ENCODE measurements at regions not wholly inside any gene's neighbourhood (a gene's known extent, or its start where the extent isn't known, plus 50 kb on each side); places are given as distances from the start of the nearest gene placed in this dataset.
"Not testable (repeated sequence)": the region's sequence is repeated elsewhere in the genome, so short reads cannot be mapped to it uniquely, and the experiment has no call there.

DNA sequence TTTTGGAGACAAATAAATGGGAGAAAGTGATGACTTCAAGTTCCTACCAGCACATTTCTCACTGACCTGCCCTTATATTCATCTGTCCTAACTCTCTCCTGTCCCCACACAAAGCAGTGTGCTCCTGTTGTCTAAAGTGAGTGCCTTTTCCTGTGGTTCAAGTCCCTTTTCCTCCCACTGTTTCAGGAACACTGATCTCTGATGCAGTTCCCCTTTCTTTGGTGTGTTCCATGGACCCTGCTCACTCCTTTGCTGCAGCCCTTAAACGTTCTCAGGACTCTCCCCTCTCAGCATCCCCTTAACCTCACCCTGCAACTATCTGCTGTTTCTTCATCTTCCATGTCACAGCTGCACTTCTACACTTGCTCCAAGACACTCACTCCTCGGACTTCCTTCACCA, 195.8 kb upstream of the ETV3 start:
- no peak for DNase-seq (ENCODE audit: extremely low read depth, low read depth)
- TF ChIP-seq, protein P1, sequence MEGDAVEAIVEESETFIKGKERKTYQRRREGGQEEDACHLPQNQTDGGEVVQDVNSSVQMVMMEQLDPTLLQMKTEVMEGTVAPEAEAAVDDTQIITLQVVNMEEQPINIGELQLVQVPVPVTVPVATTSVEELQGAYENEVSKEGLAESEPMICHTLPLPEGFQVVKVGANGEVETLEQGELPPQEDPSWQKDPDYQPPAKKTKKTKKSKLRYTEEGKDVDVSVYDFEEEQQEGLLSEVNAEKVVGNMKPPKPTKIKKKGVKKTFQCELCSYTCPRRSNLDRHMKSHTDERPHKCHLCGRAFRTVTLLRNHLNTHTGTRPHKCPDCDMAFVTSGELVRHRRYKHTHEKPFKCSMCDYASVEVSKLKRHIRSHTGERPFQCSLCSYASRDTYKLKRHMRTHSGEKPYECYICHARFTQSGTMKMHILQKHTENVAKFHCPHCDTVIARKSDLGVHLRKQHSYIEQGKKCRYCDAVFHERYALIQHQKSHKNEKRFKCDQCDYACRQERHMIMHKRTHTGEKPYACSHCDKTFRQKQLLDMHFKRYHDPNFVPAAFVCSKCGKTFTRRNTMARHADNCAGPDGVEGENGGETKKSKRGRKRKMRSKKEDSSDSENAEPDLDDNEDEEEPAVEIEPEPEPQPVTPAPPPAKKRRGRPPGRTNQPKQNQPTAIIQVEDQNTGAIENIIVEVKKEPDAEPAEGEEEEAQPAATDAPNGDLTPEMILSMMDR (IDR thresholded peaks at IDR 0.05; ENCODE audit: low read depth, low read length, missing control alignments), result no peak
- H3K4me3 ChIP-seq (replicated peaks; ENCODE audit: low read depth, low read length), result no peak overlapping the region

DNA sequence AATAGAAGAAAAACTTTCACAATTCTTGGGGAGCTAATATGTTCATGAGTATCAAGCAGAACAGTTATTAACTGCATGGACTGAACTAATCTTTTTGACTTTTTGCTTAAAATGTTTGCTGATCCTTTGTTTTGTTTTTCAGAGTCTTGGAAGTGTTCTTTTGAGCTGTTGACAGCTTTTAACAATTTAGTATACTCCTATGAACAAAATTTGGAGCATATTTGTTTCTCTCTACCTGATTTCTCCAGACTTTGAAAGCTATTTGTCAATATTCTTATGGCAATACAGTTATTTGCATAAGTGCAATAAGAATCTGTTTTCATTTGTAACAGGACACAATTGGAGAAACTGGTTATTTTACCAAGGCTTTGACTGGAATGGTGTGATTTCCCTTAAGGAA, 192.0 kb upstream of the ETV3 start:
- H3K4me3 ChIP-seq (replicated peaks; ENCODE audit: low read depth, low read length); DNase-seq (ENCODE audit: extremely low read depth, low read depth): not testable (repeated sequence)

DNA sequence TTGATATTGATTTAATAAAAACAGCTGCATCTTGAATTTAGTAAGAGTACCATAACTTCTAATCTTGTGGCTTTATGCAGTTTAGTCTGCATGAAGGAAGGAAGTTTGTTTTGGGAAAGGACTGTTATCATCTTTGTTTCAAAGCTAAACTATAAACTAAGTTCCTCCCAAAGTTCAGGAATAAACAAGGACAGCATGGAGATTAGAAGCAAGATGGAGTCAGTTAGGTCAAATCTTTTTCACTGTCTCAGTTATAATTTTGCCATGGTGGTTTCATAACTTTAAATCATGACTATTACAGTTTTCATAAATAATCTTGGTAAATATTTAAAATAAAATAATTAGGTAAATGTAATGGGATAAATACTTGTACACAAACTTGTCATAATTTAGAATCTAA, 189.9 kb upstream of the ETV3 start:
- not testable (repeated sequence) for H3K4me3 ChIP-seq (replicated peaks; ENCODE audit: low read depth, low read length); DNase-seq (ENCODE audit: extremely low read depth, low read depth)

DNA sequence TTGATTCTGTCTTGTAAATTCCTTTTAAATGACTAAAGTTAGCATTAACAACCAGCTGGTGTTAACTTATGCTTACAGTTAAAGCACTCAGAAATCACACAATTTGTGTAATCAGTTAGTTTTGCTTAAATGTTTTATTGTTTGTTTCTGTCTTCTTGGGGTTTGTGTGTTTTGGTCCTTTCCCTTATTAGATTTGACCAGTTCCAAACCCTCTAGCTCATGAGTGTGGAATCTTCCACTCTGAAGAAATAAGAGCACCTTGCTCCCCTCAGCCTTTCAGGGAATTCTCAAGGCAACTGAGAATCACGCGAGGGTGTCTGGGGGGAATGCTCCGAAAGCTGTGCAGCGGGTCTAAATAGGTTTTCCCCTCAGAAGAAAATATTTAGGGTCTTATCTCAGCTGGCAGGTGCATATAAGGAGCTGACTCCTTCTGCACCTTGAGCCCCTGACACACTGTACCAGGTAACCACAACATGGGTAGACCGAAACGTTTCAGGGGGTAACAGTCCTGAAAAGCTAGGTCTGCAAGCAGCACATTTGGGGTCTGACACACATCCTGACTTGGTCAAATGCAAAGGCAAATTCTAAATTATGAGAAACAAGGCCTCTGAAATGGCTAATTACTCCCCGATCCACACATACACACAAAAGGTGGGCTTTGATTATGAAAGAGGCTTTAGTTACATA, 188.1 kb upstream of the ETV3 start:
- no peak overlapping the region for H3K4me3 ChIP-seq (replicated peaks; ENCODE audit: low read depth, low read length)
- TF ChIP-seq, protein P1 (IDR thresholded peaks at IDR 0.05; ENCODE audit: low read depth, low read length, missing control alignments), result no peak
- DNase-seq (ENCODE audit: extremely low read depth, low read depth), result no peak

DNA sequence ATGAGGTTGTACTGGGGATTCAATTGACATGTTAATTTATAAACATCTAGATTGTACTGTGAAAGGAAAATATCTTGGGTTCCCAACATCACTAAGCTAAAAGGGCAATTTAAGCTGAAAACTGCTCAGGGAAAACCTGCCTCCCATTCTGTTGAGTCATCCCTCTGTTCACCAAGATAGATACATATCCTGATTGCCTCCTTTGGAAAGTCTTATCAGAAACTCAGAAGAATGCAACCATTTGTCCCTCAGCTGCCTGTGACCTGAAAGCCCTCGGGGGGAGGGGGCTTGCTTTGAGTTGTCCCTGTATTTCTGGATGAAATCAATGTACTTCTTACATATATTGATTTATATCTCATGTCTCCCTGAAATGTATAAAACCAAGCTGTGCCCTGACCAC, 187.0 kb upstream of the ETV3 start:
- TF ChIP-seq, protein P1 (IDR thresholded peaks at IDR 0.05; ENCODE audit: low read depth, low read length, missing control alignments), result no peak
- no peak overlapping the region for H3K4me3 ChIP-seq (replicated peaks; ENCODE audit: low read depth, low read length)
- no peak for DNase-seq (ENCODE audit: extremely low read depth, low read depth)

DNA sequence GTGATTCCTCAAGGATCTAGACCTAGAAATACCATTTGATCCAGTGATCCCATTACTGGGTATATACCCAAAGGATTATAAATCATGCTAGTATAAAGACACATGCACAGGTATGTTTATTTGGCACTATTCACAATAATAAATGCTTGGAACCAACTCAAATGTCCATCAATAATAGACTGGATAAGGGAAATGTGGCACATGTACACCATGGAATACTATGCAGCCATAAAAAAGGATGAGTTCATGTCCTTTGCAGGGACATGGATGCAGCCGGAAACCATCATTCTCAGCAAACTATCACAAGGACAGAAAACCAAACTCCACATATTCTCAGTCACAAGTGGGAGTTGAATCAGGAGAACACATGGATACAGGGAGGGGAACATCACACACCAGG, 183.8 kb upstream of the ETV3 start:
- DNase-seq (ENCODE audit: extremely low read depth, low read depth), result not testable (repeated sequence)

DNA sequence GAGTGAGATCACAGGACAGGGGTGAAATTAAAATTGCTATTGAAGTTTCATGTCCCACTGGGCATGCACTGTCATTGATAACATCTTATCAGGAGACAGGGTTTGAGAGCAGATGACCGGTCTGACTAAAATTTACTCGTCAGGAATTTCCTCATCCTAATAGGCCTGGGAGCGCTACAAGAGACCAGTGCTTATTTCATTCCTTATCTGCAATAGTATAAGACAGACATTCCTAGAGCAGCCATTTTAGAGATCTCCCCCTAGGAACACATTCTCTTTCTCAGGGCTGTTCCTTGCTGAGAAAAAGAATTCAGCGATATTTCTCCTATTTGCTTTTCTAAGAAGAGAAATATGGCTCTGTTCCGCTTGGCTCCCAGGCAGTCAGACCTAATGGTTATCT, 181.4 kb upstream of the ETV3 start:
- H3K4me3 ChIP-seq (replicated peaks; ENCODE audit: low read depth, low read length), result no peak overlapping the region
- no peak for DNase-seq (ENCODE audit: extremely low read depth, low read depth)
- TF ChIP-seq, protein P1 (IDR thresholded peaks at IDR 0.05; ENCODE audit: low read depth, low read length, missing control alignments), result no peak

More for the DNA sequence above, 183.8 kb upstream of the ETV3 start:
- H3K4me3 ChIP-seq (replicated peaks; ENCODE audit: low read depth, low read length), result not testable (repeated sequence)

DNA sequence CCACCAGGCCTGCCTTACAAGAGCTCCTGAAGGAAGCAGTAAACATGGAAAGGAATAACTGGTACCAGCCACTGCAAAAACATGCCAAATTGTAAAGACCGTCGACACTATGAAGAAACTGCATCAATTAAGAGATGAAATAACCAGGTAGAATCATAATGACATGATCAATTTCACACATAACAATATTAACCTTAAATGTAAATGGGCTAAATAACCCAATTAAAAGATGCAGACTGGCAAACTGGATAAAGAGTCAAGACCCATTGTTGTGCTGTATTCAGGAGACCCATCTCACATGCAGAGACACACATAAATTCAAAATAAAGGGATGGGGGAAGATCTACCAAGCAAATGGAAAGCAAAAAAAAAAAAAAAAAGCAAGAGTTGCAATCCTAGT, 179.0 kb upstream of the ETV3 start:
- not testable (repeated sequence) for H3K4me3 ChIP-seq (replicated peaks; ENCODE audit: low read depth, low read length); DNase-seq (ENCODE audit: extremely low read depth, low read depth)

DNA sequence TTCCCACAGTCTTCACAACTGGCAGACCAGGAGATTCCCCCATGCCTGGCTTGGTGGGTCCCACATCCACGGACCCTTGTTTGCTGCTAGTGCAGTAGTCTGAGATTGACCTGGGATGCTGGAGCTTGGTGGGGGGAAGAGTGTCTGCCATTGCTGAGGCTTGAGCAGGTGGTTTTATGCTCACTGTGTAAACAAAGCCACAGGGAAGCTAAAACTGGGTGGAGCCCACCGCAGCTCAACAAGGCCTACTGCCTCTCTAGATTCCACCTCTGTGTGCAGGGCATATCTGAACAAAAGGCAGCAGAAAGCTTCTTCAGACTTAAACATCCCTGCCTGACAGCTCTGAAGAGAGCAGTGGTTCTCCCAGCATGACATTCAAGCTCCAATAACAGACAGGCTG, 177.3 kb upstream of the ETV3 start:
- TF ChIP-seq, protein P1 (IDR thresholded peaks at IDR 0.05; ENCODE audit: low read depth, low read length, missing control alignments), result no peak
- H3K4me3 ChIP-seq (replicated peaks; ENCODE audit: low read depth, low read length), result no peak overlapping the region
- no peak for DNase-seq (ENCODE audit: extremely low read depth, low read depth)
